ENCODE measurements at regions not wholly inside any gene's neighbourhood (a gene's known extent, or its start where the extent isn't known, plus 50 kb on each side); places are given as distances from the start of the nearest gene placed in this dataset.
A peak's percentile ranks its signal among the peaks of the same experiment; 100 is the strongest.

DNA sequence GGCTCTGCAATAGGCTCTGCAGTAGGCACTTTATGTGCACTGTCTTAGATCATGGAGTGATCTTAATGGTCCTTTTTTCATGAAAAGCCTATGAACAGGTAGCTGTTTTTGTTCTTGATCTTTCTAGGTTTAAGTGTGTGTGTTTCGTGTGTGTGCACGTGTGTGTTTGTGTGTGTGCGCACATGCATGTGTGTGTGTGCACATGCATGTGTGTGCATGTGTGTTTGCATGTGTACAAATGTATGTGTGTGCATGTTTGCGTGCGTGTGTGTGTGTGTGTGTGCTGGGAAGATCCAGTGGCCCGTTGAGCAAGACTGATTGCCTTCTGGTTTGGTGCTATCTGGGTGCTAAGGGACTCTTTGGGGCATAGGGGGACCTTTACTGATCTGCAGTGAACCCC is 334.8 kb downstream of the GLRX3 start:
- Histone ChIP-seq H3K4me1 (no peaks in the 10 kb centered on the region), H3K27ac (no peak overlapping the region), H3K4me3 (no peak overlapping the region), H3K27me3 (no peaks in the 10 kb centered on the region), H3K9me3 (no peaks in the 10 kb centered on the region), H3K36me3 (no peaks in the 10 kb centered on the region)
- no peak for TF ChIP-seq POLR2A (IDR thresholded peaks at IDR 0.05)
- TF ChIP-seq, protein P1, sequence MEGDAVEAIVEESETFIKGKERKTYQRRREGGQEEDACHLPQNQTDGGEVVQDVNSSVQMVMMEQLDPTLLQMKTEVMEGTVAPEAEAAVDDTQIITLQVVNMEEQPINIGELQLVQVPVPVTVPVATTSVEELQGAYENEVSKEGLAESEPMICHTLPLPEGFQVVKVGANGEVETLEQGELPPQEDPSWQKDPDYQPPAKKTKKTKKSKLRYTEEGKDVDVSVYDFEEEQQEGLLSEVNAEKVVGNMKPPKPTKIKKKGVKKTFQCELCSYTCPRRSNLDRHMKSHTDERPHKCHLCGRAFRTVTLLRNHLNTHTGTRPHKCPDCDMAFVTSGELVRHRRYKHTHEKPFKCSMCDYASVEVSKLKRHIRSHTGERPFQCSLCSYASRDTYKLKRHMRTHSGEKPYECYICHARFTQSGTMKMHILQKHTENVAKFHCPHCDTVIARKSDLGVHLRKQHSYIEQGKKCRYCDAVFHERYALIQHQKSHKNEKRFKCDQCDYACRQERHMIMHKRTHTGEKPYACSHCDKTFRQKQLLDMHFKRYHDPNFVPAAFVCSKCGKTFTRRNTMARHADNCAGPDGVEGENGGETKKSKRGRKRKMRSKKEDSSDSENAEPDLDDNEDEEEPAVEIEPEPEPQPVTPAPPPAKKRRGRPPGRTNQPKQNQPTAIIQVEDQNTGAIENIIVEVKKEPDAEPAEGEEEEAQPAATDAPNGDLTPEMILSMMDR (IDR thresholded peaks at IDR 0.05), result no peak
- no peak for DNase-seq

DNA sequence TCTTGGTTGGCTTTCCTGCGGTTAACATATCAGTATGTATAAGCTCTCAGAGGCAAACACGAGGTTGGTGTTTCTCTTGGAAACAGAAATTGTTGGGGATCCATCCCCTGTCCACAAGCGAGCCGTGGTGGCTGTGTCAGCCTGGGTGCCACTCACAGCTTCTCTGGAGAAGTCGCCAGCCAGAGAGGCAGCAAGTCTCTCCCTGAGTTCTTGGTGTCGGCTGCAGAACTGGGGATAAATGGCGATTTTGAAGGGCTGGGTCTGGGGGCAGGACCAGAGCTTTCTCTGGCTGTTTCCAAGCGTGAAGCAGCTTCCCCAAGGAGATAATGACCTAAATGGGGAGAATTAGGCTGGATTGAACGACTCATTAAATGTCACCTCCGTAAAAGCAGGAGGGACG is 335.3 kb downstream of the GLRX3 start:
- TF ChIP-seq, protein P1 (IDR thresholded peaks at IDR 0.05), result no peak
- no peak for TF ChIP-seq POLR2A (IDR thresholded peaks at IDR 0.05)
- peak in 1 of 3 donors; percentile 19 for DNase-seq
- no peak overlapping the region for H3K4me3 ChIP-seq
- no peak overlapping the region for H3K27ac ChIP-seq
- H3K9me3 ChIP-seq, result no peaks in the 10 kb centered on the region
- no peaks in the 10 kb centered on the region for H3K36me3 ChIP-seq
- H3K27me3 ChIP-seq, result no peaks in the 10 kb centered on the region
- H3K4me1 ChIP-seq, result no peaks in the 10 kb centered on the region

GRCh38 chr10:130472236-130472635 is 336.0 kb downstream of the GLRX3 start:
- no peak for DNase-seq
- Histone ChIP-seq H3K4me3 (no peak overlapping the region), H3K4me1 (no peaks in the 10 kb centered on the region), H3K9me3 (no peaks in the 10 kb centered on the region), H3K27me3 (no peaks in the 10 kb centered on the region), H3K36me3 (no peaks in the 10 kb centered on the region), H3K27ac (no peak overlapping the region)
- TF ChIP-seq, protein P1 (IDR thresholded peaks at IDR 0.05), result no peak
- TF ChIP-seq POLR2A (IDR thresholded peaks at IDR 0.05), result no peak

- Histone ChIP-seq H3K27me3 (no peaks in the 10 kb centered on the region), H3K36me3 (no peaks in the 10 kb centered on the region), H3K4me3 (no peak overlapping the region), H3K9me3 (no peaks in the 10 kb centered on the region), H3K4me1 (no peaks in the 10 kb centered on the region), H3K27ac (no peak overlapping the region)
- DNase-seq, result no peak
- TF ChIP-seq, protein P1 (IDR thresholded peaks at IDR 0.05), result no peak
- TF ChIP-seq POLR2A (IDR thresholded peaks at IDR 0.05), result no peak
These were observed 338.4 kb downstream of the GLRX3 start for GRCh38 chr10:130474591-130474990.

DNA sequence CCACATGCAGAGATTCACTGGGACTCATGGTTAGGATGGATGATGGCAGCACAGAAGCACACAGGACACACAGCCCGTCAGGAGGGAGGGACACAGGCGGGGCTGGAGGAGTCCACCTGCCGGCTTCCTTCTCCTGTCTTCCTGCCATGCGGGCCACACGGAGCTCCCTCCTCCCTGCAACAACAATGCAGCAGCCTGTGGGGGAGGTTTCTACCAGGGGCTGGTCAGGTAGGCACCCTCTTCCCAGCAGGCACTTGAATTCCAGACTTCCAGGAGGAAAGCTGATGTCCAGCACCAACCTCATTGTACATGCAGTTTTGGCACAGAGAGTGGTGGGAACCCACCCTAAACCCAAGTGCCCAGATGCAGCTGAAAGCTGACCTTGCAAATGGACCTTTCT is 341.2 kb downstream of the GLRX3 start:
- H3K27ac ChIP-seq, result no peak overlapping the region
- DNase-seq, result no peak
- TF ChIP-seq, protein P1 (IDR thresholded peaks at IDR 0.05), result no peak
- TF ChIP-seq POLR2A (IDR thresholded peaks at IDR 0.05), result no peak

DNA sequence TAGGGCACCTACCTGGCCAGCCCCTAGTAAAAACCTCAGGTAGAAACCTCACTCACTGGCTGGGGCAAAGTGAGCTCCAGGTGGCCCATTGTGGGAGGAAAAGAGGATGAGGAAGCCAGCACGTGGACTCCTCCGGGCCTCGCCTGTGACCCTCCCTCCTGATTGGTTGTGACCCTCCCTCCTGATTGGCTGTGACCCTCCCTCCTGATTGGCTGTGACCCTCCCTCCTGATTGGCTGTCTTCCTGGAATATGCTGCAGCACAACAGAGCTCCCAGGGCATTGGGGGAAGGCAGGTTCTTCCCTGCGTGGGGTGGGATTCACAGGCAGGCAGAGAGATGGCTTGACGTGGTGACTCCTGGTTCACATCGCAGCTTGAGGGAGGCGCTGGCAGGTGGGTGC is 343.0 kb downstream of the GLRX3 start:
- TF ChIP-seq POLR2A (IDR thresholded peaks at IDR 0.05), result no peak
- TF ChIP-seq, protein P1 (IDR thresholded peaks at IDR 0.05), result no peak
- Histone ChIP-seq H3K27me3 (no peaks in the 10 kb centered on the region), H3K27ac (no peak overlapping the region), H3K36me3 (no peaks in the 10 kb centered on the region), H3K9me3 (no peaks in the 10 kb centered on the region), H3K4me3 (no peak overlapping the region), H3K4me1 (no peaks in the 10 kb centered on the region)
- no peak for DNase-seq

More for the DNA sequence above, 341.2 kb downstream of the GLRX3 start:
- H3K4me3 ChIP-seq, result no peak overlapping the region
- H3K9me3 ChIP-seq, result no peaks in the 10 kb centered on the region
- no peaks in the 10 kb centered on the region for H3K4me1 ChIP-seq
- H3K36me3 ChIP-seq, result no peaks in the 10 kb centered on the region
- H3K27me3 ChIP-seq, result no peaks in the 10 kb centered on the region

Data from Peyer's patch (tissue), 4 donors.